ENCODE measurements at regions not wholly inside any gene's neighbourhood (a gene's known extent, or its start where the extent isn't known, plus 50 kb on each side); places are given as distances from the start of the nearest gene placed in this dataset.

GRCh38 chr20:22675341-22675740 lies 91.0 kb upstream of the FOXA2 start:
- H2AFZ ChIP-seq (ENCODE audit: low read length) = no peak overlapping the region
- no peaks in the 10 kb centered on the region for H3K79me2 ChIP-seq (ENCODE audit: control insufficient read depth, insufficient read depth, low read length)
- no peaks in the 10 kb centered on the region for H4K20me1 ChIP-seq (ENCODE audit: control insufficient read depth, extremely low read depth, insufficient read depth, low read length)
- TF ChIP-seq CTCF (conservative IDR thresholded peaks at IDR 0.05 in 1 of 2, IDR thresholded peaks at IDR 0.05 in 1 of 2; ENCODE audit: low read depth in 1 of 2, low read length in 2 of 2) (no peak), EZH2 (IDR thresholded peaks at IDR 0.05; ENCODE audit: low read length, missing control alignments) (no peak)
- H3K4me2 ChIP-seq (ENCODE audit: extremely low read depth, insufficient read depth, low read length) = no peak overlapping the region
- no peaks in the 10 kb centered on the region for H3K9me3 ChIP-seq (ENCODE audit: control insufficient read depth, insufficient read depth, low read depth, low read length)
- no peak overlapping the region for H3K4me3 ChIP-seq (replicated peaks in 1 of 4; ENCODE audit: control extremely low read depth in 1 of 4, insufficient read depth in 1 of 4, low read depth in 3 of 4, low read length in 4 of 4)
- DNase-seq (ENCODE audit: low read depth in 2 of 2) = no peak
- H3K27me3 ChIP-seq (ENCODE audit: control insufficient read depth, insufficient read depth, low read length) = no peaks in the 10 kb centered on the region
- H3K36me3 ChIP-seq (ENCODE audit: control insufficient read depth, insufficient read depth, low read length) = no peaks in the 10 kb centered on the region
- no peak overlapping the region for H3K9ac ChIP-seq (ENCODE audit: insufficient read depth, low read length)
- H3K4me1 ChIP-seq (ENCODE audit: control insufficient read depth, extremely low read depth, insufficient read depth, low read length) = no peaks in the 10 kb centered on the region
- H3K27ac ChIP-seq (ENCODE audit: insufficient read depth, low read length) = no peak overlapping the region

- Histone ChIP-seq H3K4me3 (replicated peaks in 1 of 4; ENCODE audit: control extremely low read depth in 1 of 4, insufficient read depth in 1 of 4, low read depth in 3 of 4, low read length in 4 of 4) (no peak overlapping the region), H3K9me3 (ENCODE audit: control insufficient read depth, insufficient read depth, low read depth, low read length) (no peaks in the 10 kb centered on the region), H3K79me2 (ENCODE audit: control insufficient read depth, insufficient read depth, low read length) (no peaks in the 10 kb centered on the region), H3K4me2 (ENCODE audit: extremely low read depth, insufficient read depth, low read length) (no peak overlapping the region), H3K27me3 (ENCODE audit: control insufficient read depth, insufficient read depth, low read length) (no peaks in the 10 kb centered on the region), H4K20me1 (ENCODE audit: control insufficient read depth, extremely low read depth, insufficient read depth, low read length) (no peaks in the 10 kb centered on the region), H3K36me3 (ENCODE audit: control insufficient read depth, insufficient read depth, low read length) (no peaks in the 10 kb centered on the region), H3K9ac (ENCODE audit: insufficient read depth, low read length) (no peak overlapping the region), H2AFZ (ENCODE audit: low read length) (no peak overlapping the region), H3K4me1 (ENCODE audit: control insufficient read depth, extremely low read depth, insufficient read depth, low read length) (no peaks in the 10 kb centered on the region), H3K27ac (ENCODE audit: insufficient read depth, low read length) (no peak overlapping the region)
- TF ChIP-seq EZH2 (IDR thresholded peaks at IDR 0.05; ENCODE audit: low read length, missing control alignments) (no peak), CTCF (conservative IDR thresholded peaks at IDR 0.05 in 1 of 2, IDR thresholded peaks at IDR 0.05 in 1 of 2; ENCODE audit: low read depth in 1 of 2, low read length in 2 of 2) (no peak)
- DNase-seq (ENCODE audit: low read depth in 2 of 2) = no peak
These were observed 94.3 kb upstream of the FOXA2 start for GRCh38 chr20:22678678-22679077.

- H3K9ac ChIP-seq (ENCODE audit: insufficient read depth, low read length) = no peak overlapping the region
- no peak overlapping the region for H3K4me2 ChIP-seq (ENCODE audit: extremely low read depth, insufficient read depth, low read length)
- no peak overlapping the region for H3K4me3 ChIP-seq (replicated peaks in 1 of 4; ENCODE audit: control extremely low read depth in 1 of 4, insufficient read depth in 1 of 4, low read depth in 3 of 4, low read length in 4 of 4)
- no peak overlapping the region for H2AFZ ChIP-seq (ENCODE audit: low read length)
- H3K27me3 ChIP-seq (ENCODE audit: control insufficient read depth, insufficient read depth, low read length) = no peaks in the 10 kb centered on the region
- no peaks in the 10 kb centered on the region for H3K36me3 ChIP-seq (ENCODE audit: control insufficient read depth, insufficient read depth, low read length)
- H4K20me1 ChIP-seq (ENCODE audit: control insufficient read depth, extremely low read depth, insufficient read depth, low read length) = no peaks in the 10 kb centered on the region
- H3K79me2 ChIP-seq (ENCODE audit: control insufficient read depth, insufficient read depth, low read length) = no peaks in the 10 kb centered on the region
- H3K27ac ChIP-seq (ENCODE audit: insufficient read depth, low read length) = no peak overlapping the region
- H3K4me1 ChIP-seq (ENCODE audit: control insufficient read depth, extremely low read depth, insufficient read depth, low read length) = no peaks in the 10 kb centered on the region
- H3K9me3 ChIP-seq (ENCODE audit: control insufficient read depth, insufficient read depth, low read depth, low read length) = no peaks in the 10 kb centered on the region
- DNase-seq (ENCODE audit: low read depth in 2 of 2) = no peak
- TF ChIP-seq CTCF (conservative IDR thresholded peaks at IDR 0.05 in 1 of 2, IDR thresholded peaks at IDR 0.05 in 1 of 2; ENCODE audit: low read depth in 1 of 2, low read length in 2 of 2) (no peak), EZH2 (IDR thresholded peaks at IDR 0.05; ENCODE audit: low read length, missing control alignments) (no peak)
These were observed 94.8 kb upstream of the FOXA2 start for GRCh38 chr20:22679197-22679596.
